ENCODE measurements at regions not wholly inside any gene's neighbourhood (a gene's known extent, or its start where the extent isn't known, plus 50 kb on each side); places are given as distances from the start of the nearest gene placed in this dataset.

DNA sequence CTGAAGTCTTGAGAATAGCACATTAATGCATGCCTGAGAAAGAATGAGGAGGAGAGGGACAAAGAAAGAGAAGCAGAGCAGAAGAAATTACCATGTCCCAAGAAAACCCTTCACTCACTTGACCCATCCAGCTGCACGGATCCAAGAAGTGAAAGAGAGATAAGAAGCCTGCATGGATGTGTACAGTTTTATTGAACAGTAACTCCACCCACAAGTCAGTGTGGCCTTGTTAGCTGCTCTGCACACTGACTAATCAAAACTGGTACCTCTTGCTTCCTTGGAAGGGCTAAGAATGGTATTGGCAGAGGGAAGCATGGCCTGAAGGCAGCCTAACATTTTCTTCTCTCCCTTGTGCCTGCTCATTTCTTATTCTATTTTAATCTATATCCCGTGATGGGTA, 163.9 kb downstream of the SLC7A11 start:
- no peaks in the 10 kb centered on the region for H3K36me3 ChIP-seq
- DNase-seq (ENCODE audit: low spot score in 2 of 2), result no peak
- H3K27me3 ChIP-seq, result no peaks in the 10 kb centered on the region
- no peaks in the 10 kb centered on the region for H3K9me3 ChIP-seq
- no peak overlapping the region for H3K4me3 ChIP-seq
- no peaks in the 10 kb centered on the region for H3K4me1 ChIP-seq
- no peak for TF ChIP-seq CTCF (IDR thresholded peaks at IDR 0.05)
- no peak overlapping the region for H3K27ac ChIP-seq
- intact Hi-C loops (cut with DNase I), result no loop called here

GRCh38 chr4:138076561-138076960, 165.6 kb downstream of the SLC7A11 start:
- no peak for TF ChIP-seq CTCF (IDR thresholded peaks at IDR 0.05)
- no peak for DNase-seq (ENCODE audit: low spot score in 2 of 2)
- no peak overlapping the region for H3K4me3 ChIP-seq
- no peaks in the 10 kb centered on the region for H3K4me1 ChIP-seq
- no peaks in the 10 kb centered on the region for H3K9me3 ChIP-seq
- no peaks in the 10 kb centered on the region for H3K36me3 ChIP-seq
- H3K27me3 ChIP-seq, result no peaks in the 10 kb centered on the region
- no peak overlapping the region for H3K27ac ChIP-seq
- intact Hi-C loops (cut with DNase I), result no loop called here

GRCh38 chr4:138070816-138071215, 171.3 kb downstream of the SLC7A11 start:
- Histone ChIP-seq H3K27ac (no peak overlapping the region), H3K36me3 (no peaks in the 10 kb centered on the region), H3K4me1 (no peaks in the 10 kb centered on the region), H3K9me3 (peaks cover 0 to 4% of the 10 kb centered on the region in 2 donors), H3K27me3 (no peaks in the 10 kb centered on the region), H3K4me3 (no peak overlapping the region)
- no peak for TF ChIP-seq CTCF (IDR thresholded peaks at IDR 0.05)
- no peak for DNase-seq (ENCODE audit: low spot score in 2 of 2)
- intact Hi-C loops (cut with DNase I), result no loop called here

DNA sequence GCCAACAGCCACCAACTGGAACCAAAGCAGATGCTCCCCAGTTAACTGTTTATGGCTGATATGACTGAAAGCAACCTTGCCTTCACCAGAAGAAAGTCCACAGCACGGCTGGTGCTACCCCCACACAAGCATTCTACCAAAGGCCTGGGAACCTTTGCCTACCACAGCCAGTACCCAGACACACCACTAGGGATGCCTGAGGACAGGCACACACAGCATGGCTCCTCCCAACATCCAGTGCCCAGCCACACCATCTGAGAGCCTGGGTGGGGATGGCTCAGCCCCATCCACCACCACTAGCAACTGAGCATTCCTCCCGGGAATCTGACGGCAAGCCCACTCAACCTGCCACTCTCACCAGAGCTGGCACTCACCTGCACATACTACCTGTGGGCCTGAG, 178.6 kb downstream of the SLC7A11 start:
- Histone ChIP-seq H3K4me1 (no peaks in the 10 kb centered on the region), H3K27me3 (no peaks in the 10 kb centered on the region), H3K36me3 (no peaks in the 10 kb centered on the region), H3K27ac (no peak overlapping the region), H3K9me3 (peaks cover 0 to 8% of the 10 kb centered on the region in 2 donors), H3K4me3 (no peak overlapping the region)
- no peak for DNase-seq (ENCODE audit: low spot score in 2 of 2)
- intact Hi-C loops (cut with DNase I), result no loop called here
- TF ChIP-seq CTCF (IDR thresholded peaks at IDR 0.05), result no peak

GRCh38 chr4:138062929-138063328, 179.2 kb downstream of the SLC7A11 start:
- Histone ChIP-seq H3K27ac (no peak overlapping the region), H3K4me3 (no peak overlapping the region), H3K36me3 (no peaks in the 10 kb centered on the region), H3K4me1 (no peaks in the 10 kb centered on the region), H3K9me3 (peaks cover 0 to 8% of the 10 kb centered on the region in 2 donors), H3K27me3 (no peaks in the 10 kb centered on the region)
- TF ChIP-seq CTCF (IDR thresholded peaks at IDR 0.05), result no peak
- DNase-seq (ENCODE audit: low spot score in 2 of 2), result no peak
- intact Hi-C loops (cut with DNase I), result no loop called here

- Histone ChIP-seq H3K4me1 (peaks cover 0 to 6% of the 10 kb centered on the region in 2 donors), H3K27me3 (no peaks in the 10 kb centered on the region), H3K4me3 (no peak overlapping the region), H3K9me3 (no peaks in the 10 kb centered on the region), H3K27ac (no peak overlapping the region), H3K36me3 (no peaks in the 10 kb centered on the region)
- TF ChIP-seq CTCF (IDR thresholded peaks at IDR 0.05), result no peak
- intact Hi-C loops (cut with DNase I), result no loop called here
- no peak for DNase-seq (ENCODE audit: low spot score in 2 of 2)
Measured at GRCh38 chr4:138056541-138056940, 185.6 kb downstream of the SLC7A11 start.

Data from ascending aorta (tissue), 2 donors.